Activated CD4-positive, alpha-beta T cell treated with anti-CD3 and anti-CD28 coated beads, Interleukin-2, Interleukin-4, amounts not matched to agents 100 ng/mL and 50 ng/mL, durations not matched to agents 16 hours and 8 hours (primary cell): ENCODE measurements at regions not wholly inside any gene's neighbourhood (a gene's known extent, or its start where the extent isn't known, plus 50 kb on each side); places are given as distances from the start of the nearest gene placed in this dataset.

Experiments
- DNase-seq: peaks from one replicate; pipeline ENCODE4 v3.0.0-alpha.2; 2020; ENCODE audit warnings: low spot score

DNA sequence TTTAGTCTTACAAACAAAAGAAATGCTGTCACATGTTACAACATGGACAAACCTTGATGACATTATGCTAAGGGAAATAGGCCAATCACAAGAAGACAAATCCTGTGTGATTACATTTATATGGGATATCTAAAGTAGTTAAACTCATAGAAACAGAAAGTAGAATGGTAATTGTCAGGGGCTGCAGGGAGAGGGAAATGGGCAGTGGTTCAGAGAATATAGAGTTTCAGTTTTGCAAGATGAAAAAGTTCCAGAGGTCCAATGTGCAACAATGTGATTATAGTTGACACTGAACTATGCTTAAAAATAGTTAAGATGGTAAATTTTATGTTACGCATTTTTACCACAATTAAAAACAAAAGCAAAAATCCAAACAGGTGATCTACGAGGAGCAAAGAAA is 265.5 kb downstream of the NDUFS4 start:
- no peak for DNase-seq

- no peak for DNase-seq
Observed at GRCh38 chr5:53826504-53826903, 266.1 kb downstream of the NDUFS4 start.

DNA sequence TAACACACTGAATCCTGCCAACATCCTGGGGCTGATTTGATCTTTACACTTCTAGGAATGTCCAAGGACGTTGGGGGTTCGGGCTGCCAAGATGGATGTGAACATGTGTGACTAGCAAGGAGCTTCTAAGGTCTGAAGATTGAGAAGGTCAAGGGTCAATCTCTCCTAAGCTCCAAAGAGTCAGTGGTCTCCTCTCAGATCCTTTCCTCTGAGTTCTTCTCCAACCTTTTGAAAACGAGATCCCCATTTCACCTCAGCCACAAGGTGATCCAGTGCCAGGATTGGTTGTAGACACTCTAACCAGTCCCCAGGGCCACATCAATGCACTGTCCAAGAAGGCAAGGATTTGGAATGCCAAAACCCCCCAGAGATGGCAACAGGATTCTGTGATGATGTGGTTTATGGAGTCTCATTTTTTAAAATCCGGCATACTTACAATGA is 266.8 kb downstream of the NDUFS4 start:
- no peak for DNase-seq

GRCh38 chr5:53831496-53831895 is 271.1 kb downstream of the NDUFS4 start:
- DNase-seq, result no peak
